Neutrophil (primary cell): ENCODE measurements at regions not wholly inside any gene's neighbourhood (a gene's known extent, or its start where the extent isn't known, plus 50 kb on each side); places are given as distances from the start of the nearest gene placed in this dataset.

ENCODE experiments used
- H3K27ac ChIP-seq: fragments of 200-600 bp; sonication (generic); 2 replicates; pipeline ENCODE4 v1.5.1; 2016; ENCODE audit warnings: mild to moderate bottlenecking, moderate library complexity
- H3K27me3 ChIP-seq: fragments of 200-600 bp; sonication (generic); 2 replicates; pipeline ENCODE4 v1.6.0; 2016; ENCODE audit warnings: mild to moderate bottlenecking
- H3K36me3 ChIP-seq: fragments of 200-600 bp; sonication (generic); 2 replicates; pipeline ENCODE4 v1.5.1; 2017
- H3K4me1 ChIP-seq, 2 experiments: fragments of 200-600 bp in 1 of 2; sonication (generic) in 1 of 2; 1 replicate in 1 of 2; 2 replicates in 1 of 2; pipeline versions ENCODE4 v1.5.1 to v1.6.1; 2013 to 2016; ENCODE audit warnings: low read depth in 1 of 2, low read length in 1 of 2, mild to moderate bottlenecking in 1 of 2, moderate library complexity in 1 of 2; ENCODE audit not compliant: control insufficient read depth in 1 of 2, insufficient read depth in 1 of 2
- H3K4me3 ChIP-seq, 2 experiments: fragments of 200-600 bp in 1 of 2; sonication (generic) in 1 of 2; 1 replicate in 1 of 2; 2 replicates in 1 of 2; pipeline ENCODE4 v1.5.1; 2013 to 2016; ENCODE audit warnings: low read depth in 1 of 2, low read length in 1 of 2, mild to moderate bottlenecking in 1 of 2, moderate library complexity in 1 of 2
- H3K9me3 ChIP-seq: fragments of 200-600 bp; sonication (generic); 2 replicates; pipeline ENCODE4 v1.5.1; 2016
- CTCF ChIP-seq: fragments of 200-600 bp; sonication (generic); IDR thresholded peaks from 2 replicates; pipeline ENCODE4 v1.5.1; 2016; ENCODE audit warnings: antibody characterized with exemption

- Histone ChIP-seq H3K27me3 (peaks cover 23% of the 10 kb centered on the region), H3K9me3 (no peaks in the 10 kb centered on the region), H3K36me3 (no peaks in the 10 kb centered on the region), H3K27ac (no peak overlapping the region), H3K4me3 (no peak overlapping the region), H3K4me1 (no peaks in the 10 kb centered on the region)
- no peak for TF ChIP-seq CTCF
Observed at GRCh38 chr17:34728771-34729310, 149.5 kb downstream of the TMEM132E start.

GRCh38 chr17:34727601-34728000 lies 148.2 kb downstream of the TMEM132E start:
- Histone ChIP-seq H3K36me3 (no peaks in the 10 kb centered on the region), H3K27me3 (peaks cover 20% of the 10 kb centered on the region), H3K27ac (no peak overlapping the region), H3K4me1 (no peaks in the 10 kb centered on the region), H3K4me3 (no peak overlapping the region), H3K9me3 (no peaks in the 10 kb centered on the region)
- no peak for TF ChIP-seq CTCF

GRCh38 chr17:34726536-34727384 lies 147.4 kb downstream of the TMEM132E start:
- peaks cover 28% of the 10 kb centered on the region for H3K27me3 ChIP-seq
- no peaks in the 10 kb centered on the region for H3K36me3 ChIP-seq
- TF ChIP-seq CTCF, result no peak
- H3K27ac ChIP-seq, result no peak overlapping the region
- H3K9me3 ChIP-seq, result no peaks in the 10 kb centered on the region
- no peak overlapping the region for H3K4me3 ChIP-seq
- H3K4me1 ChIP-seq, result no peaks in the 10 kb centered on the region

- TF ChIP-seq CTCF, result no peak
- H3K27ac ChIP-seq, result no peak overlapping the region
- peaks cover 25% of the 10 kb centered on the region for H3K27me3 ChIP-seq
- no peak overlapping the region for H3K4me3 ChIP-seq
- no peaks in the 10 kb centered on the region for H3K9me3 ChIP-seq
- no peaks in the 10 kb centered on the region for H3K4me1 ChIP-seq
- no peaks in the 10 kb centered on the region for H3K36me3 ChIP-seq
Observed at GRCh38 chr17:34725725-34726124, 146.3 kb downstream of the TMEM132E start.

- H3K4me3 ChIP-seq, result no peak overlapping the region
- H3K4me1 ChIP-seq, result no peaks in the 10 kb centered on the region
- peaks cover 25% of the 10 kb centered on the region for H3K27me3 ChIP-seq
- no peak for TF ChIP-seq CTCF
- no peaks in the 10 kb centered on the region for H3K36me3 ChIP-seq
- no peaks in the 10 kb centered on the region for H3K9me3 ChIP-seq
- H3K27ac ChIP-seq, result no peak overlapping the region
Observed at GRCh38 chr17:34725008-34725407, 145.6 kb downstream of the TMEM132E start.
